ENCODE measurements at regions not wholly inside any gene's neighbourhood (a gene's known extent, or its start where the extent isn't known, plus 50 kb on each side); places are given as distances from the start of the nearest gene placed in this dataset.
"Not testable (repeated sequence)": the region's sequence is repeated elsewhere in the genome, so short reads cannot be mapped to it uniquely, and the experiment has no call there.

DNA sequence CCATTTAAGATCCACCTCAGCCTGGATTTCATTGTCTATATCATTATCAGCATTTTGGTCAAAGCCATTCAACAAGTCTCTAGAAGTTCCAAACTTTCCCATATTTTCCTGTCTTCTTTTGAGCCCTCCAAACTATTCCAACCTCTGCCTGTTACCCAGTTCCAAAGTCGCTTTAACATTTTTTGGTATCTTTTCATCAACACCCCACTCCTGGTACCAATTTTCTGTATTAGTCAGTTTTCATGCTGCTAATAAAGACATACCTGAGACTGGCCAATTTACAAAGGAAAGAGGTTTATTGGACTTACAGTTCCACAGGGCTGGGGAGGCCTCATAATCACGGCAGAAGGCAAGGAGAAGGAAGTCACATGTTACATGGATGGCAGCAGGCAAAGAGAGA is 982.9 kb downstream of the TAF11L14 start:
- not testable (repeated sequence) for DNase-seq

- DNase-seq, result no peak
Measured at GRCh38 chr5:18630458-18631045, 996.3 kb downstream of the TAF11L14 start.

DNA sequence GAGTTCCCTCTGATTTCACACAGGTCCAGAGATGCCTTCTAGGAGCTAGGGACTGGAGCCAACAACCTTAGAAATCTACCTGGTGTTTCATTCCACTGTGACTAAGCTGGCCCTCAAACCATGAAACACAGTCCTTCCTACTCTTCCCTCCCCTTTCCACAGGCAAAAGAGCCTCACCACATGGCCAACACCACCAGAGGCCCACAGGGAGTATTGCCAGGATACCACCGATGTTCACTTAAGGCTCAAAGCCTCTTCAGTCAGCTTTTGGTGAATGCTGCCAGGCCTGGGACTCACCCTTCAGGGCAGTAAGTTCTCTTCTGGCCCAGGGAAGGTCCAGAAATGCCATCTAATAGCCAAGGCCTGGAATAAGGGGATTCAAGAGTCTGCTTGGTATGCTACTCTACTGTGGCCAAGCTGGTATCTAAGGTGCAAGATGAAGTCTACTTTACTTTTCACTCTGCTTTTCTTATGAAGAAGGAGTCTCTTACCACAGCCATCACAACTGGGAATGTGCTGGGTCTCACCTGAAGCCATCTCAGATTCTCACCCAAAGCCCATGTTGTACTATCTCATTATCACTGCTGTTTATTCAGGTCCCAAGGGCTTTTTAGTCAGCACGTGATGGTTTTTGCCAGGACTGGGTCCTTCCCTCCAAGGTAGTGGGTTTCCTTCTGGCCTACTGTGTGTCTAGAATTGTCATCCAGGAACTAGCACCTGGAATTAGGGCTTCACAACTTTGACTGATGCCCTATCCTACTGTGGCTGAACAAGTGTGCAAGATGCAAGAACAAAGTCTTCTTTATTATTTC is 1018.4 kb downstream of the TAF11L14 start:
- DNase-seq, result no peak

- no peak for DNase-seq
Measured at GRCh38 chr5:18653216-18653752, 1019.0 kb downstream of the TAF11L14 start.

DNA sequence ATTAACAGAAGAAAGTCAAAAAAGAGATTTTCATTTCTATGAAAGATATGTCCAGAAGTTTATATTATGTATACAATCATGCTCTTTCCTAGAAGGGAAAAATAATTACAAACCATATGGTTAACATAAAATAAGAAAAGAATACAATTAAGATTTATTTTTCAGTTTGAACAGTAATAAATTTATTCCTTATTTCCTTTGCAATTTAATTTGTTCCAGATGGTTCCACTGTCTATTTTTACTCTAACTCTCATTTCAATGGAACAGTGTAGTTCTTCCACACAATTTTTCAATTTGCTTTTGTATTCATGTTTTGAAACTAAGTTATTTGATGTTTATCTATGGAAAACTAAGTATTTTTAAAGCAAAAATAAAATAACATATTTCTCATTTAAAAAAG is 1026.3 kb downstream of the TAF11L14 start:
- DNase-seq, result no peak

DNA sequence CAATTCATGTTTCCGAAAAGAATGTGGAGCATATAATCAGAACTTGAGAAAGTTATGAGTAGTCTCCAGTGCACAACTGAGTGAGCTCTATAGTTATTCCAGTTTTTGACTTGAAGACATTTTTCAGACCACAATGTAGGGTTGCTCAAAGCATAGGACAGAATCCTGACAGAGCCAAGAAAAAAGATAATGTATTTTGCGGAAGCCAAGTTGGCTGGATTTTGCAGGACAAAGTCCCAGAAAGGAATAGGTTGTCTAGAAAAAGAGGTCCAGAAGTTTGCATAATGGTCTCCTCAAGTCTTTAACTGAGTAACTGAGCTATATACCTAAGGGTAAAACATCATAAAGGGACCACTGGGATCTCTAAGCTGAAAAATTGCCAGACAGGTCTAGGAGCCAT is 1028.0 kb downstream of the TAF11L14 start:
- no peak for DNase-seq

- not testable (repeated sequence) for DNase-seq
Measured at GRCh38 chr5:18674212-18674611, 1040.0 kb downstream of the TAF11L14 start.

DNA sequence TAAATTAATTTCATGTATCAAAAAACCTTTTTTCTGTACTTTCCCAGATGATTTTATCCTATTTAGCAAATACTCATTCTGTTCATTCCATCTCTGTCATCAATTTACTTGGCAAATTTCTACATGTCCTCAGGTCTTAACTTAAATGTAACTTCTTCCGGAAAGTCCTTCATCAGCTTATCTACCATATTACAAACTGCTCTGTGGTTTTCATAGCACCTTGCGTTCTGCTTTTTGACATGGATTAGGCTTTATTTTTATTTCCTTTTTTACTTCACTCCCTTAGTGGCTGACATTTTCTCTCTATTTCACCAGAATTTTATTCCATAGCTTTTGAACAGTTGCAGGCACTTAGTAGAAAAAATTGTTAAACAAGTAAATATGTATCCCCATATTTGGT is 1040.8 kb downstream of the TAF11L14 start:
- DNase-seq, result no peak

DNA sequence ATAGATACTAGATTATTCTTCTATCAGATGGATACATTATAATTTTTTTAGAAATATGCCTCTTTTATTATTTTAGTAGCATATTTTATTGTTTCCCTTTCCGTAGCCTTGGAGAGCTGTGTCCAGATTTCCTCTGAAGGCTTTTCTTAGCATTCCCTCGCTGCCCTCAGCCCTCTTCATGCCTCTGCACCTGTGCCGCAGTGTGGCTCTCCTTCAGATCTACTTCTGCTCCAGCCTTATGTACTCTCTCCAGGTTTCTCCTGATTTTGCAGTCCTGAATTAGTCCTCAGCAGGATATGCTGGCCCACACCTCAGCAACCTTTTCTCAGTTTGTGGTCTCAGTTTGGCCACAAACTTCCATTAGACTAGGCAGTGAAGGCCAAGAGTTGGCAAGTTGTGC is 1052.0 kb downstream of the TAF11L14 start:
- DNase-seq, result no peak

DNA sequence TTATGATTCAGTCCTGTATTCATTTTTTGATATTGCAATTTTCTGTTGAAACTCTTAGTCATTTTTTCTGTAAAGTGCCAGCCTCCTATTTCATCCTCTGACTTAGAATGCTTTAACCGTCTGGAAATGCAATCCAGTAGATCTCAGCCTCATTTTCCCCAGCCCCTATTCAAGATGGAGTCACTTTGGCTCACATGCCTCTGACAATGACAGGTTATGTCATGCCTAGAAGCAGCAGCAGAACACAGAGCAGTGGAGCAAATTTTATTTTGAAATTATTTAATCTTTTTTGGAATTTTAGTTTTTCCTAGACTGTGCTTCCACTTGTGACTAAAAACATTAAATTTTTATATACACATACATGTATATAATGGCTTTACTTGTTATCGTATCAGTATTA is 1053.2 kb downstream of the TAF11L14 start:
- no peak for DNase-seq

GRCh38 chr5:18699681-18700080 is 1065.4 kb downstream of the TAF11L14 start:
- DNase-seq, result no peak

- DNase-seq, result no peak
Measured at GRCh38 chr5:18702821-18703220, 1068.6 kb downstream of the TAF11L14 start.

- DNase-seq, result no peak
Measured at GRCh38 chr5:18712936-18713485, 1078.8 kb downstream of the TAF11L14 start.

DNA sequence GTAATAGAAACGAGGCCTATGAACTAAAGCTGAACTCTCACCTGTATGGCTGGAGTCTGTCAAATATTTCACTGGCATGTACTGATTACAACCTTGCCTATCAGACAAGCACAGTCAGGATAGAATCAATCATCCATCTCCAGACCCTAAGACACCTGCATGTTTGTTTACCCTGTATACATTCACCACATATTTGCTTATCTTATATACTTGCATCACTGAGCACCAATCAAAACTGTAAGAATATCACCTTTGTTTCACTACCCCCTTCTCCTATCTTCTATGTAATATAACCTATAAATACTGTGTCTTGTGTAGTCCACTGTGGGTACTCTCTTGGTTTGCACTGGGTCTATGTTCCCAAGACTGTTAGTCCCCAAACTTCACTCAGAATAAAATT is 1085.7 kb downstream of the TAF11L14 start:
- no peak for DNase-seq

DNA sequence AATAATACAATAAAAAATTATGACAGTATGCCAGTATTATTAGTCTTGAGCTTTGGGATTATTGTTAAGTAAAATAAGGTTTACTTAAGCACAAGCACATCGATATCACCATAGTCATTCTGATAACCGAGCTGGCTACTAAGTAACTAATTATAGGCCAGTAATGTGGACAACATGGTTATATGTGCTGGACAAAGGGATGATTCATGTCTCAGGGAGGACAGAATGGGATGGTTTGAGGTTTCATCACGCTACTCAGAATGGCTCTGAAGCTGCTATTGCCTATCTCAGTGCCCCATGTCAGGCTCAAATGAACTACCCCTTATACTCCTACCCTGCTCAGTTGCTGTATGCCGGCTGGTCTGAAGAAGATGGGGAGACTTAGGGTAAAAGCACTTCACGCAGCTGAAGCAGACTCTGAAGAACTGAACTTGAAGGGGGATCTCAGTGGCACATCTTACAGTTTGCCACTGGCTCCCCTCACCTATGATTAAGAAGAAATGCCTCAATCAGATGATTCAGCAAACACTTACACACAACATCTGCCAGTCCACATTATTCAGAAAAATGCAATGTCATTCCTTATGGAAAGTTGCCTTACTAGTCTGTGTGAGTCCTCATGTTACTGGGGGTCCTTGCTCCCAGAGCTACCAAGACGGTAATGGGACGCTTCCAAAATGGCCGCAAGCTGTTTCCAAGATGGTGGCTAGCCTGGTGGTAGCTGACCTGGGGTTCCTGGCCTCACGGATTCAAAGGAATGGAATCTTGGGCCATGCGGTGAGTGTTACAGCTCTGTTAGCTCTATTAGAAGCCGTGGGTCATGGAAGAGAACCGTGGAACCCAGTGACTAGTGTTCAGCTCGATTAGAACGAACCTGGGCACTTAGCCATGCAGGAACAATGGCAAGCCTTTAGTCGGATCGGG is 1098.6 kb downstream of the TAF11L14 start:
- no peak for DNase-seq

DNA sequence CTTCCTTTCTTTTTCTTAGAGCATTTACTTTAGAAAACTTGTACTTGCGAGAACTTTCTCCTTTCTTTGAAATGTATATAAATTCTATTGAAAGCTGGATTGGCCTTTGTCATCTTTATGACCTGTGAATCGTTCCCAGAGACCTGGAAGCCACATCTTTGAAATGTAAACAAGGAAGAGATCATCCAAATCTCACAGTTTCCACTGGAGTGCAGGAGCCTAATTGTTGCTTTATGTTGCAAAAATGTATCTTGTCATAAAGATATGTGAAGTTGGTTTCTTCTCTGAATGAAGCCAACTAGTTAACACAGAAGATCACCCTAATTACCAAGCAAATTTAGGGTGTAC is 1101.8 kb downstream of the TAF11L14 start:
- no peak for DNase-seq

DNA sequence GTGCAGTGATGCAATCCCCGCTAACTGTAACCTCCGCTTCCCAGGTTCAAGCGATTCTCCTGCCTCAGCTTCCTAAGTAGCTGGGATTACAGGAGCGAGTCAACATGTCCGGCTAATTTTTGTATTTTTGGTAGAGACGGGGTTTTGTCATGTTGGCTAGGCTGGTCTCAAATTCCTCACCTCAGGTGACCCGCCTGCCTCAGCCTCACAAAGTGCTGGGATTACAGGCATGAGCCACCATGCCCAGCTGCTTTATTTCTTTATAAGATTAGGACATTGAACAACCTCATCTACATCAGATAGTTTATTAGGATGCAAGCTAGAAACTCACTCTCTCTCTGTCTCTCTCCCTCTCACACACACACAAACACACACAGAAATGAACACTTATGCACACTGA is 1102.5 kb downstream of the TAF11L14 start:
- DNase-seq, result not testable (repeated sequence)

- DNase-seq, result no peak
Measured at GRCh38 chr5:18740301-18740700, 1106.0 kb downstream of the TAF11L14 start.

DNA sequence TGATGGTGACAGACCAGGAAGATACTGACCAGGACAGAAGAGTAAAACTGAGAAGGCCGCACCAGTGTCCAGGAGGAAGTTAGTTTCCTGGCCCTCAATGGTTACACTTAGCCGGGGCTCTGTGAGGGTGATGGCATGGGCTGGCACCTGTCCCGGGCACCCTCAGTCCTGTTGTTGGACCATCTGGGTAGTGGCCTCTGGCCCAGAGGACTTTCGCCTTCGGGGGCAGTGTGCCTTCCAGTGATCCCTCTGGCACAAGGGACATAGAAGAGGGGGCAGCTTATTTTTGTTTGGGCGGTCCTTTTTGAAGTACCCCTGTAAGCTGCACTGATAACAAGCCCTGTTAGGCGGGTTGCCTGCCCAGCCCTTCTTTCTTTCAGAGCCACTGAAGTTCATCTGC is 1108.6 kb downstream of the TAF11L14 start:
- no peak for DNase-seq

GRCh38 chr5:18744441-18744840 is 1110.2 kb downstream of the TAF11L14 start:
- no peak for DNase-seq

- DNase-seq, result no peak
Measured at GRCh38 chr5:18745042-18745987, 1111.1 kb downstream of the TAF11L14 start.
